ENCODE measurements at regions not wholly inside any gene's neighbourhood (a gene's known extent, or its start where the extent isn't known, plus 50 kb on each side); places are given as distances from the start of the nearest gene placed in this dataset.

GRCh38 chr4:115720611-115721010 is 607.2 kb upstream of the NDST4 start:
- H3K9me3 Mint-ChIP-seq (ENCODE audit: unreplicated experiment) = no peaks in the 10 kb centered on the region
- no peak for TF ChIP-seq CTCF (IDR thresholded peaks at IDR 0.05; ENCODE audit: unreplicated experiment)
- CTCF ChIA-PET = interaction anchor here (0.6 kb wide), 1 partner anchor 44 kb away, joined by 4 read pairs; no protein-coding TSS in a partner anchor
- peak; percentile 63 for DNase-seq (ENCODE audit: unreplicated experiment)
- no peaks in the 10 kb centered on the region for H3K36me3 Mint-ChIP-seq (ENCODE audit: insufficient read depth, unreplicated experiment)
- intact Hi-C loops (cut with micrococcal nuclease) = no loop called here
- H3K4me3 Mint-ChIP-seq (ENCODE audit: unreplicated experiment) = no peak overlapping the region
- BruUV-seq (replicated peaks) = no TSS peak
- peaks cover 15% of the 10 kb centered on the region for H3K4me1 Mint-ChIP-seq (ENCODE audit: insufficient read depth, unreplicated experiment)
- peak overlapping the region; percentile 47 for H3K27ac Mint-ChIP-seq (ENCODE audit: low read depth, unreplicated experiment)
- no peaks in the 10 kb centered on the region for H3K27me3 Mint-ChIP-seq (ENCODE audit: insufficient read depth, unreplicated experiment)
- POLR2A ChIA-PET = interaction anchor here (0.6 kb wide), 1 partner anchor 56 kb away, joined by 3 read pairs; no protein-coding TSS in a partner anchor

DNA sequence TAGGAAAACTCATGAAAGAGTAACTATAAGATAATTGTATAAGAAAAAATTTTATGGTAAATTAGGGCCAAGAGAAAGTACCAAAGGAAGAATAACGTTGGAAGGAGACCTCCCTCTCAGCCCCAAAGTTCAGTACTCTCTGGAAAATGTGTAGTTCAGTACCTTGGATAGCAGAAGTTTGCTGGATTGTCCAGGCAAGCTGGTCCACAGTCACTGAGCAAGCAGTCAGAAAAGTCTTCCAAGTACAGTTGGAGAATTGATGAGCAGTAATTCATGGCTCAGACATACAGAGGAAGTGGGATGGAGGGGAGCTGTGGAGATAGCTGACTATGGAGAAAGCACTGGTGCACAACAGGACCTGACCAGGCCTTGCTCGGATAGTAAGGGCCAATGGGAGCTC is 598.2 kb upstream of the NDST4 start:
- peak; percentile 18 for DNase-seq (ENCODE audit: unreplicated experiment)
- CTCF ChIA-PET = no interaction called here

GRCh38 chr4:115688961-115689360 is 575.5 kb upstream of the NDST4 start:
- Mint-ChIP-seq H3K4me1 (ENCODE audit: insufficient read depth, unreplicated experiment) (no peaks in the 10 kb centered on the region), H3K27ac (ENCODE audit: low read depth, unreplicated experiment) (no peak overlapping the region)
- TF ChIP-seq CTCF (IDR thresholded peaks at IDR 0.05; ENCODE audit: unreplicated experiment) = no peak

More for the DNA sequence above, 598.2 kb upstream of the NDST4 start:
- BruUV-seq (replicated peaks) = no TSS peak
- intact Hi-C loops (cut with micrococcal nuclease) = no loop called here
- Mint-ChIP-seq H3K27me3 (ENCODE audit: insufficient read depth, unreplicated experiment) (no peaks in the 10 kb centered on the region), H3K9me3 (ENCODE audit: unreplicated experiment) (no peaks in the 10 kb centered on the region), H3K36me3 (ENCODE audit: insufficient read depth, unreplicated experiment) (no peaks in the 10 kb centered on the region), H3K4me3 (ENCODE audit: unreplicated experiment) (no peak overlapping the region), H3K4me1 (ENCODE audit: insufficient read depth, unreplicated experiment) (no peaks in the 10 kb centered on the region), H3K27ac (ENCODE audit: low read depth, unreplicated experiment) (no peak overlapping the region)
- no peak for TF ChIP-seq CTCF (IDR thresholded peaks at IDR 0.05; ENCODE audit: unreplicated experiment)
- POLR2A ChIA-PET = interaction anchor here (0.6 kb wide), 1 partner anchor 847 kb away, joined by 4 read pairs; no protein-coding TSS in a partner anchor

DNA sequence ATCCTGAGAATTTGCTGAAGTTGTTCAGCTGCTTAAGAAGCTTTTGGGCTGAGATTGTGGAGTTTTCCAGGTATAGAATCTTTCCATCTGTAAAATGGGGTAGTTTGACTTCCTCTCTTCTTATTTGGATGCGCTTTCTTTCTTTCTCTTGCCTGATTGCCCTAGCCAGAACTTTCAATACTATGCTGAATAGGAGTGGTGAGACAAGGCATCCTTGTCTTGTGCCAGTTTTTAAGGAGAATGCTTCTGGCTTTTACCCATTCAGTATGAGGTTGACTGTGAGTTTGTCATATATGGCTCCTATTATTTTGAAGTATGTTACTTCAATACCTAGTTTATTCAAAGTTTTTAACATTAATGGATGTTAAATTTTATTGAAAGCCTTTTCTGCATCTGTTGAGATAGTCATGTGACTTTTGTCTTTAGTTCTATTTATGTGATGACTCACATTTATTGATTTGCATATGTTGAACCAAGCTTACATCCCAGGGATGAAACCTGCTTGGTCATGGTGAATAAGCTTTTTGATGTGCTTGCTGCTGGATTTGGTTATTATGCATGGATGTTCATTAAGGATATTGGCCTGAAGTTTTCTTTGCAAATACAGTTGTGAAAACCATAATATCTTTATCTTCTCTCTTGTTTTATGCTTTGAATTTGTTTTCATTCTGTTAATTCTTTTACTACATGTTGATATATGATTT is 573.8 kb upstream of the NDST4 start:
- Mint-ChIP-seq H3K36me3 (ENCODE audit: insufficient read depth, unreplicated experiment) (no peaks in the 10 kb centered on the region), H3K27ac (ENCODE audit: low read depth, unreplicated experiment) (no peak overlapping the region), H3K27me3 (ENCODE audit: insufficient read depth, unreplicated experiment) (peaks cover 5% of the 10 kb centered on the region), H3K4me3 (ENCODE audit: unreplicated experiment) (no peak overlapping the region), H3K4me1 (ENCODE audit: insufficient read depth, unreplicated experiment) (no peaks in the 10 kb centered on the region), H3K9me3 (ENCODE audit: unreplicated experiment) (peaks cover 18% of the 10 kb centered on the region)
- TF ChIP-seq CTCF (IDR thresholded peaks at IDR 0.05; ENCODE audit: unreplicated experiment) = no peak
- BruUV-seq (replicated peaks) = no TSS peak
- CTCF ChIA-PET = no interaction called here
- POLR2A ChIA-PET = interaction anchor here (0.7 kb wide), 2 partner anchors 404 to 961 kb away, joined by 3 read pairs; no protein-coding TSS in a partner anchor
- intact Hi-C loops (cut with micrococcal nuclease) = no loop called here
- no peak for DNase-seq (ENCODE audit: unreplicated experiment)

More at GRCh38 chr4:115688961-115689360, 575.5 kb upstream of the NDST4 start:
- no TSS peak for BruUV-seq (replicated peaks)
- peaks cover 13% of the 10 kb centered on the region for H3K27me3 Mint-ChIP-seq (ENCODE audit: insufficient read depth, unreplicated experiment)
- CTCF ChIA-PET = no interaction called here
- no peak overlapping the region for H3K4me3 Mint-ChIP-seq (ENCODE audit: unreplicated experiment)
- DNase-seq (ENCODE audit: unreplicated experiment) = no peak
- intact Hi-C loops (cut with micrococcal nuclease) = no loop called here
- POLR2A ChIA-PET = no interaction called here
- peaks cover 18% of the 10 kb centered on the region for H3K9me3 Mint-ChIP-seq (ENCODE audit: unreplicated experiment)
- no peaks in the 10 kb centered on the region for H3K36me3 Mint-ChIP-seq (ENCODE audit: insufficient read depth, unreplicated experiment)
